GM23248 (cell line): ENCODE measurements at regions not wholly inside any gene's neighbourhood (a gene's known extent, or its start where the extent isn't known, plus 50 kb on each side); places are given as distances from the start of the nearest gene placed in this dataset.

Source experiments
- DNase-seq: peaks from one replicate; pipeline ENCODE4 v3.0.0-alpha.2; 2015
- H2AFZ ChIP-seq: fragments of 200-600 bp; sonication (generic); 2 replicates; pipeline ENCODE4 v1.6.1; 2016; ENCODE audit warnings: antibody characterized with exemption
- H3F3A ChIP-seq: fragments of 200-600 bp; sonication (generic); 2 replicates; pipeline ENCODE4 v1.6.1; 2016; ENCODE audit warnings: mild to moderate bottlenecking, antibody characterized with exemption, mixed run types; ENCODE audit not compliant: insufficient read depth
- H3K27ac ChIP-seq: fragments of 200-600 bp; sonication (generic); 2 replicates; pipeline ENCODE4 v1.5.1; 2016; ENCODE audit warnings: mild to moderate bottlenecking
- H3K27me3 ChIP-seq: fragments of 200-600 bp; sonication (generic); replicated peaks from 2 replicates; pipeline ENCODE4 v1.6.1; 2016; ENCODE audit warnings: mild to moderate bottlenecking; ENCODE audit not compliant: insufficient read depth
- H3K36me3 ChIP-seq: fragments of 200-600 bp; sonication (generic); 2 replicates; pipeline ENCODE4 v1.6.1; 2016; ENCODE audit warnings: low read depth, mild to moderate bottlenecking
- H3K4me1 ChIP-seq: fragments of 200-600 bp; sonication (generic); 2 replicates; pipeline ENCODE4 v1.6.1; 2016; ENCODE audit warnings: mild to moderate bottlenecking; ENCODE audit not compliant: insufficient read depth
- H3K4me2 ChIP-seq: fragments of 200-600 bp; sonication (generic); one replicate; pipeline ENCODE4 v1.6.1; 2016; ENCODE audit warnings: mild to moderate bottlenecking; ENCODE audit not compliant: unreplicated experiment
- H3K4me3 ChIP-seq: fragments of 200-600 bp; sonication (generic); 2 replicates; pipeline ENCODE4 v1.5.1; 2016; ENCODE audit warnings: mild to moderate bottlenecking
- H3K79me2 ChIP-seq: fragments of 200-600 bp; sonication (generic); 2 replicates; pipeline ENCODE4 v1.6.1; 2016; ENCODE audit warnings: mild to moderate bottlenecking; ENCODE audit not compliant: insufficient read depth
- H3K9ac ChIP-seq: fragments of 200-600 bp; sonication (generic); 2 replicates; pipeline ENCODE4 v1.6.1; 2016; ENCODE audit warnings: mild to moderate bottlenecking
- H3K9me2 ChIP-seq: fragments of 200-600 bp; sonication (generic); 2 replicates; pipeline ENCODE4 v1.6.1; 2016; ENCODE audit warnings: mixed run types, mild to moderate bottlenecking, moderate library complexity; ENCODE audit not compliant: insufficient read depth
- H3K9me3 ChIP-seq: fragments of 200-600 bp; sonication (generic); one replicate; pipeline ENCODE4 v1.6.1; 2017; ENCODE audit warnings: low read depth
- H4K20me1 ChIP-seq: fragments of 200-600 bp; sonication (generic); 2 replicates; pipeline ENCODE4 v1.6.0; 2016; ENCODE audit not compliant: insufficient read depth
- EZH2 ChIP-seq: fragments of 200-600 bp; sonication (generic); IDR thresholded peaks from 2 replicates; pipeline ENCODE4 v1.6.1; 2018; ENCODE audit warnings: antibody characterized with exemption, mild to moderate bottlenecking; ENCODE audit not compliant: insufficient read depth, poor library complexity, severe bottlenecking
- EZH2phosphoT487 ChIP-seq: fragments of 200-600 bp; sonication (generic); IDR thresholded peaks from 2 replicates; pipeline ENCODE4 v1.6.1; 2018; ENCODE audit warnings: antibody characterized with exemption, moderate library complexity, mild to moderate bottlenecking, low read depth; ENCODE audit not compliant: insufficient read depth
- WGBS, 2 experiments: methylation state at CpG; one replicate each; pipeline ENCODE4 v1.1.6; 2015 to 2017; ENCODE audit warnings: low lambda C conversion rate in 2 of 2, low coverage in 1 of 2; ENCODE audit errors: missing lambda C conversion rate in 2 of 2; 5-methylcytosine and 5-hydroxymethylcytosine counted together
- in situ Hi-C: fragments of 300-500 bp; cut with MboI; formaldehyde crosslinking; loops from 2 replicates; pipeline ENCODE4 v1.15.0; 2020

GRCh38 chr9:86531971-86532640 lies 177.9 kb upstream of the TUT7 start:
- Histone ChIP-seq H4K20me1 (no peaks in the 10 kb centered on the region), H3K4me2 (no peak overlapping the region), H2AFZ (0 out of 2 replicates have a peak overlapping the region, but pooled peaks have one; percentile 10), H3K9ac (no peak overlapping the region; the same call in 1 of the 2 replicates), H3K79me2 (no peaks in the 10 kb centered on the region), H3K4me3 (no peak overlapping the region), H3K36me3 (no peaks in the 10 kb centered on the region), H3K4me1 (peaks cover 33% of the 10 kb centered on the region), H3F3A (0 out of 2 replicates have a peak, but pooled peaks cover 10% of the 10 kb centered on the region), H3K9me3 (no peaks in the 10 kb centered on the region), H3K9me2 (no peaks in the 10 kb centered on the region), H3K27ac (0 out of 2 replicates have a peak overlapping the region, but pooled peaks have one; percentile 23), H3K27me3 (no peaks in the 10 kb centered on the region)
- TF ChIP-seq EZH2phosphoT487 (no peak), EZH2 (no peak)
- WGBS, 2 experiments = 63 to 71% methylated on average over 4 of the region's 4 CpGs
- no peak for DNase-seq
- in situ Hi-C loops = no loop called here

GRCh38 chr9:86531273-86531970 lies 177.2 kb upstream of the TUT7 start:
- no peak for TF ChIP-seq EZH2
- TF ChIP-seq EZH2phosphoT487 = no peak
- Histone ChIP-seq H3F3A (0 out of 2 replicates have a peak, but pooled peaks cover 10% of the 10 kb centered on the region), H3K9me3 (no peaks in the 10 kb centered on the region), H3K4me2 (peak overlapping the region; percentile 43), H3K36me3 (no peaks in the 10 kb centered on the region), H3K4me1 (peaks cover 33% of the 10 kb centered on the region), H3K79me2 (no peaks in the 10 kb centered on the region), H3K27ac (peak overlapping the region; percentile 23; the same call in 1 of the 2 replicates), H3K27me3 (no peaks in the 10 kb centered on the region), H3K4me3 (no peak overlapping the region), H3K9ac (no peak overlapping the region; the same call in 1 of the 2 replicates), H4K20me1 (no peaks in the 10 kb centered on the region), H2AFZ (peak overlapping the region; percentile 10; the same call in 1 of the 2 replicates), H3K9me2 (no peaks in the 10 kb centered on the region)
- peak; percentile 46 for DNase-seq
- WGBS, 2 experiments = 12 to 14% methylated on average over 6 of the region's 6 CpGs
- in situ Hi-C loops = no loop called here

- no peak overlapping the region for H2AFZ ChIP-seq
- H3K27me3 ChIP-seq = no peaks in the 10 kb centered on the region
- H3K4me2 ChIP-seq = no peak overlapping the region
- 0 out of 2 replicates have a peak, but pooled peaks cover 10% of the 10 kb centered on the region for H3F3A ChIP-seq
- DNase-seq = no peak
- H3K4me3 ChIP-seq = no peak overlapping the region
- H4K20me1 ChIP-seq = no peaks in the 10 kb centered on the region
- H3K4me1 ChIP-seq = peaks cover 24% of the 10 kb centered on the region
- 63 to 72% methylated on average over 4 of the region's 4 CpGs for WGBS, 2 experiments
- no peaks in the 10 kb centered on the region for H3K9me3 ChIP-seq
- no peaks in the 10 kb centered on the region for H3K9me2 ChIP-seq
- H3K36me3 ChIP-seq = no peaks in the 10 kb centered on the region
- no peaks in the 10 kb centered on the region for H3K79me2 ChIP-seq
- H3K9ac ChIP-seq = no peak overlapping the region
- in situ Hi-C loops = no loop called here
- TF ChIP-seq EZH2 (no peak), EZH2phosphoT487 (no peak)
- no peak overlapping the region for H3K27ac ChIP-seq
Observed at GRCh38 chr9:86529496-86530275, 175.5 kb upstream of the TUT7 start.

- no peaks in the 10 kb centered on the region for H3F3A ChIP-seq
- H3K79me2 ChIP-seq = no peaks in the 10 kb centered on the region
- H3K9me3 ChIP-seq = no peaks in the 10 kb centered on the region
- H3K27ac ChIP-seq = no peak overlapping the region
- no peaks in the 10 kb centered on the region for H4K20me1 ChIP-seq
- TF ChIP-seq EZH2 = no peak
- no peak for TF ChIP-seq EZH2phosphoT487
- no peak overlapping the region for H2AFZ ChIP-seq
- no peaks in the 10 kb centered on the region for H3K9me2 ChIP-seq
- no peak for DNase-seq
- no peak overlapping the region for H3K4me2 ChIP-seq
- no peaks in the 10 kb centered on the region for H3K27me3 ChIP-seq
- 35 to 39% methylated on average over 6 of the region's 6 CpGs for WGBS, 2 experiments
- no peaks in the 10 kb centered on the region for H3K36me3 ChIP-seq
- no peak overlapping the region for H3K4me3 ChIP-seq
- H3K9ac ChIP-seq = no peak overlapping the region
- in situ Hi-C loops = no loop called here
- H3K4me1 ChIP-seq = peaks cover 2% of the 10 kb centered on the region
Observed at GRCh38 chr9:86526021-86526420, 171.8 kb upstream of the TUT7 start.
